Activated CD4-positive, CD25-positive, alpha-beta regulatory T cell treated with anti-CD3 and anti-CD28 coated beads, Interleukin-2, amount 50 U/mL, for 72 hours (primary cell): ENCODE measurements at regions not wholly inside any gene's neighbourhood (a gene's known extent, or its start where the extent isn't known, plus 50 kb on each side); places are given as distances from the start of the nearest gene placed in this dataset.

Experiments
- DNase-seq: peaks from one replicate; pipeline ENCODE4 v3.0.0; 2021

DNA sequence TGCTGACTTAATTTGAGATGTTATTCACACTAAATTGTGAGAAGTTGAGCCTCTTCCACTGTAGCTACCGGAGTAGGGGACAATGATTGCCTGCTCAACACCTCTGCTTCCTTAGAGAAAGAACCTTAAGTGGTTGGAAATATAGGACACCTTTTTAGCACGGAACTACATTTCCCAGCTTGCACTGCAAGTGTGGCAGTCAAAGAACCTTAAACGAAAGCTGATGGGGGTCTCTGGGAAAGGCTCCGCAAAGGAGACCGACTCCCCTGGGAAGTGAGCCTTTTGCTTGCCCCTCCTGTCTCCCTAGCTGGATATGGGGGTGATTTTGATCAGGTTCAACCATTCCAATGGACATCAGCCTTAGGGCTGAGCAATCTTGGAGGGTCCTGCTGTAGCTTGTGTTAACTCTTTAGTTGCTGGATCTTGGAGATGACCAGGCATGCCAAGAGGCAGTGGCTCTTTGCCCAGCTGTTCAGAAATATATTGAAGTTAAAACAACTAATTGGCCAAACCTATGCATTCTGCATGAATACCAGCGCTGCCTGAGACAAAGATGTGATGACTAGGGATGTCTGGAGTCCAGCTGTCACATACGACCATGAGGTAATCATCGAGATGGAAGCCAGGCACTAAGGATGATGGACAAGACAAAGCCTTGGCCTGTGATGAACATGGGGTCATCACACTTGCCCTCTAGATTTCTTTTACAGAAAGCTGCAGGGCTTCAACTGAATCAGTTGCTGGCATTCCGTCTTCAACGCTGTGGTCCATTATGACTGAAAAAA is 286.5 kb downstream of the FOXO1 start:
- DNase-seq = no peak

DNA sequence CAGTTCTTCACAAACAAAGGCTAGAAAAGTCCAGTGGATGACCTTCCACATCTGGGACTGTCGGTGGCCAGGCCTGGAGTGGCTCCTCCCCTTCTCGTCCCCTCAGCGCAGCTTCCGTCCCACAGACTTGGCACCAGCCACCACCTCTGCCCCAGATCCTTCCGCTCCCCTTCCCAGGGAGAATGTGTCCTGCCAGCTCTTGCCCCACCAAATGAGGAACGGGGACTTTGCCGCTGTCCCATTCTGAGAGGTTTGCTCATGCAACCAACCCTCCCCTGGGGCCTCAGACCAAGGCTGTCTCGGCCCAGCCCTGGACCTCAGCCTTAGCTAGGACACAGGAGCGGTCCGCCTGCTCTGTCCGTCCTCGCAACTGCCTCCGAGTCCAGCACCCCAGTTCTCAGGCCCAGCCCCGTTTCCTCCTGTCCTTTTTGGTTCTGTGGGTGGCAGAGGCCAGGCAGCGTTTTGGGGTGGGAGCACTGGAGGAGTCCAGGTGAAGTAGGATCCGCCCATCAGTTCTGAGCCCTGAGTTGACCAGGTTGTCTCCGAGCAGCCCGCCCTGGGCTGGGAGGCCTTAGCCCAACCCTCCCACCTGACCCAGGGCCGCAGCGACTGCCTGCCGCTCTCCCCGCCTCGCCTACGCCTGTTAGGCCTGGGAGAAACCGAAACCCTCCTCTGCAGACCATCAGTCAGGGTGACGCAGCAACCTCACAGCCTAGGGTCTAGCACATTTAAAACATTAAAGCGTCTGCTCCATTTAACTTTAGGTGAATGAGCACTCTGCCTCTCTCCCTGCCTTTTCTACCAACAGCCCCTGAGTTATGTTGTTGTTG is 284.3 kb downstream of the FOXO1 start:
- no peak for DNase-seq

DNA sequence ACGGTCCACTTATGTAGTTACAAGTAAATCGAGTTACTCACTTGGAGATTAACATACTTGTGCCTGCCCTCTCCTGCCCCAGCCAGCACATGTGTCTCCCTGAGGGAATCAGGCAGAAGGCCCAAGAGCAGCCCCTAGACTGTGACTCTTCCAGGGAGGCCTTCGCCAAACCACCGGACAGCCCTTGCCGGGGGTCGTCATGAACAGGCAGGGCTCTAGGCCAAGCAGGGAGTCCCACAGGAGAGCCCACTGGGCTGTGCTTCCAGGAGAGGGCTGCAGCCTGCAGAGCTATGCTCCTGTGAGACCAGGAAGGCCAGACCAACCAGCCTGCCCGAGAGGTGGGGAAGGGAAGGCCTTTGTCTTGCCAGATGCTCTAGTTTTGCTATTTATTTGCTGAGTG is 283.3 kb downstream of the FOXO1 start:
- DNase-seq = no peak

- DNase-seq = no peak
Measured at GRCh38 chr13:40383885-40384284, 282.6 kb downstream of the FOXO1 start.

DNA sequence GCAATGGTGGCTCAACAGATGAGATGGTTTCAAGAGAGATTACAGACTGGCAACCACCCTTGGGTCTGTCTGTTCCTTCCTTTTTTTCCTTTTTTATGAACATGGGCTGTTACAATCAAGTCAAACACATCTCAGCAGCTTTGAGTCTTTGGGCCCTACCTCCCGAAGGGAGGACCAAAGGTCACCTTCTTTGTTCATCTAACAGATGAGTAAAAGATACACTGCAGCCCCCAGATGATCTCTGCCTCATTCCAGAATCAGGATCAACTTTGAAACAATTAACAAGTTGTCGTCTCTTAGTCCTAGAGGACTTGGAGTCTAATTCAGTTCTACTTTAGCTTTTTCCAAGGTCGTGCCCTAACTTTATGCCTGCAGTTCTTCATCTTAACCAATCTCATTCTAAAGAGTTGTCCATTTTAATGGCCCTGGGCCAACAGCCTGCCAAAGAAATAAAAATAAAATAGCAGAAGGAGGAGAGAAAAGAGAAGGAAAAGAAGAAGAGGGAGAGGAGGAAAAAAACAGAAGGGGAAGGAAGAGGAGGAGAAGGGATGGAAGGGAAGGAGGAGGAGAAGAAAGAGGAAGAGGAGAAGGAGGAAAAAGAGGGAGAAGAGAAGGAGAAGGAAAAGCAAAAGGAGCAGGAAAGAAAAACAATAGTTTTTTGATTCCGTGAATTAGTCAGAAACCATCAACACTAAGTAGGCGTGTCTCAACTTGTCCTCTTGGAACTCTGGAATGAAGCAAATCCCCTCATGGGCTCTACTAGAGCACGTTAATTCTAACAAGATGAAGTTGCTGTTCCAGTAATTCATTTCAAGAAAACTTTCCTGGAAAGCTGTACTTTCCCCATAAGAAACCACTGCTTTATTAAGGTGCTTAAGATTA is 281.2 kb downstream of the FOXO1 start:
- no peak for DNase-seq

- no peak for DNase-seq
Measured at GRCh38 chr13:40385858-40386180, 280.6 kb downstream of the FOXO1 start.

DNA sequence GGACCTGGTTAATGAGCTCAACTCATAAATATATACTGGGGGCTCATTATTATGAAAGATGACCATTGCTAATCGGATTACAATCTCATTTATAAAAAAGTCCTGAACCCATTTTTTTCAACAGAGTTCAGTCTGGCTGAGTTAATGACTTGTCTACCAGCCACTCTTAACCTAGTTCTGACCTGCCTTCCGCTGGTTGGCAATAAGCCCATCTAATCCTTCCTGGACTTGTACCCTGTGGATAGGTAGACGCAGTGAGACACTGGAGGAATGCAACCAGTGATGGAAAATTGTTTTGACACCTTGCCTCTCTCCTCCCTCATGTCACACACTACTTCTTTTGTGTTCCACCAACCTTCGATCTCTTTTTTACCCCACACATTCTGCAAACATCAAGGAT is 279.9 kb downstream of the FOXO1 start:
- no peak for DNase-seq

- no peak for DNase-seq
Measured at GRCh38 chr13:40387775-40388174, 278.7 kb downstream of the FOXO1 start.

- DNase-seq = peak; percentile 73
Measured at GRCh38 chr13:40388617-40389016, 277.8 kb downstream of the FOXO1 start.

DNA sequence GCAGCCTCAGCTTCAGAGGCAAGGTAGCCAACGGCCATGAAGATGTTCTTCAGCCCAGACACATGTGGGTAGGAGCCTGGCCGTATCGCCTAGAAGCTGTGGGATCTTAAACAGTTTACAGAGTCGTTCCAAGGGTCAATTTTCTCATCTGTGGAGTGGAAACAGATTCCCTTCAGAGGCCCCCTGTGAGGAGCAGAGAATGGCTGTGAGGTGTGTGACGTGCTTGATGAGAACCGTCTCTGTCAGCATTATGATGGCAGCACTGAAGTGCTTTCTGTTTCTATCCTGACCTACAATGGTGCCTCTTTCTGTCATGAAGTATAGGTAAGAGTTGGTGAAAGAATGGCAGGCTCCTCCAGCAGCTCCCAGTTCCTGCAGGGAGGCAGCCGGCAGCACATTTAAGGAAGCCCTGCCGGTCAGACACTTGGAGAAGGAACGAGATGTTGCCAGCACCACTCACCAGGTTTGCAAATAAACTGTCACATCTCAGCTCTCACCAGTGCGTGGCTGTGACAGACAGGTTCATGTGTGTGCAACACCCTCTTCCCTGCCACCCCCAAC is 277.3 kb downstream of the FOXO1 start:
- peak; percentile 43 for DNase-seq

GRCh38 chr13:40390401-40390916 is 276.0 kb downstream of the FOXO1 start:
- no peak for DNase-seq

- DNase-seq = no peak
Measured at GRCh38 chr13:40391788-40392187, 274.7 kb downstream of the FOXO1 start.

DNA sequence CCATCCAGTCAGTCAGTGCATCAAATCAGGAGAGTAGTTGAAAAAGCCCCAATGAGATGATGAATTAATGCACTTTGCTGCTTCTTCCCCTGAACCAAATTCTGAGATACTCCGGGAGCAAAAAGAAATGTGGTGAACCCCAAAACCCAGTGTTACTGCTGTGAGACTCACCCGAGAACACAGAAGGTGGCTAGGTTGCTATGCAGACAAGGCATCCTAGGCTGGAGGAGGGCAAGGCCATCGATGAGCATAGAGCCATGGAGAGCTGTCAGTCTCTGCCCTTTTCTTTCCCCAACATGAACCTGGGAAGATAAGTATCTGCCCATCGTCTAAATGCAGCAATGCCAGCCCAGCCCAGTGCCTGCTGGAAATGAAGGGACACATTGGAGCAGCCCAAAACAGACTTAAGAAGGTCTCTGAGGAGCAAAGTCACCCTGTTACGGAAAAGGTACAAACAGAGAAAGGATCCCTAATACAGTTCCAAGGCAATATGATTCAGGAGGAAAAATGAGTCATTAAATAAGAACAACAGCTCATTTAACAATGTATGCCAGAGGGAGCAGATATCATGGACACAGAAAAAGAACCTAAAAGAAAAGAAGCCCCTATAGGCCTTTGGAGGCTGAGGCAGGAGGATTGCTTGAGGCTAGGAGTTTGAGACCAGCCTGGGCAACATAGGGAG is 272.0 kb downstream of the FOXO1 start:
- no peak for DNase-seq

DNA sequence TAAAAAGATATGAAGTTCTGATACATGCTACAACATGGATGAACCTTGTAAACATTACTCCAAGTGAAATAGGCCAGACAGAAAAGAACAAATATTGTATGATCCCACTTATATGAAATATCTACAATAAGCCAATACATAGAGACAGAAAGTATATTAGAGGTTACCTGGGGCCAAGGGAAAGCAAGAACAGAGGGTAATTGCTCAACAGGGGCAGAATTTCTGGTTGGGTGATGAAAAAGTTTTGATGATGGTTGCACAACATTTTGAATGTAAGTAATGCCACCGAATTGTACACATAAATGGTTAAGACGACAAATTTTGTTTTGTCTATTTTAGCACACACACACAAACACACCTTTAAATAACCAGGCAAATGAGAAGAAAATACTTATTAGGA is 268.4 kb downstream of the FOXO1 start:
- DNase-seq = no peak

DNA sequence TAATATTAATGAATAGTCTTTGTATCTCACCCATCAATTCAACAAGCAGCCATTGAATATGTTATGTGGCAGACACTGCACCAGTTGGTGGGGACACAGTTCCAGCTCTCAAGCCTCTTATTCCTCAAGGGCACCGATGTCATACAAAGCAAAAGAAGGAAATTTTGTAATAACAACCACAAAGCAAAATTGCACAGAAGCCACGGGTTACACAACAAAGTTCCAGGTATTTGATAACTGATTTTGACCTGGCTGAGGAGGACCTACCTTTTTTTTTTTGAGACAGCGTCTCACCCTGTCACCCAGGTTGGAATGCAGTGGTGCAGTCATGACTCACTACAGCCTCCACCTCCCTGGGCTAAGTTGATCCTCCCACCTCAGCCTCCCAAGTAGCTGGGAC is 266.7 kb downstream of the FOXO1 start:
- DNase-seq = no peak

DNA sequence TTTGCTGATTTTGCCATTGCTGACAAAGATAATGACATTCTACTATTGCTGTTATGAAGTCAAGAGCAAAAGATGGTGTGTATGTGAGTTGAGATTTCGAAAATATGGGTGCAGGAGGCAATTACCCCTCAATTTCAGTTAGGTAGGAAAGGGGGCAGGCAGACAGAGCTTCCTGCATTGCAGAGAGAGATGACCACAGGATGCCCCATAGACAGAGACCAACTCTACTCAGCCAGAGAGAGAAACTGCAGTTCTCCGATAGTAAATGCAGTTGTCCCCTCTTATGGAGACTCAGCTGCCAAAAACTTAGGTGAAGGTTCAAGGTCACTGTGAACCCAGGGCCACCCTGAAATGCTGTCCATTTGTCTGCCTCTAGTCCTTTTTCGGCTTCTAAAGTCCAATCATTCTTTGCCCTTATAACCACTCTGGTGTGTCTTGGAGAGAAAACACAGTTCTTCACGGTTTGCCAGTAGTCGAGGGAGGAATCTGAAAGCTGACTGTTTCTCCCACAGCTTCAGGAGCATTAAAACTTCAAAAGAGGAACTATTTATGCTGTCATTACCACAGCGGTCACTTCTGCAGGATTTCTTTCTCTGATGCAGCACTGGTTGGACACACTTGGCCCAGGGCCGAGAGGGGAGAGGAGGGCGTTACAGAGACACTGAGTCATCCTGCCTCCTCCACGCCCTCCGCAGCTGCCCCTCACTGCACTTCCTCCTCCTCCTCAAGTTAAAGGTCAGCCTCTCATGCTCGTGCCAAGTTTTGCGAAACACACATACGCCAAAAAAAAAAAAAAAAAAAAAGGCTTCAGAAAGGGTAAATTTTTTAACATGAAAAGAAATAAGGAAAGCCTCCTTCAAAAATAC is 264.3 kb downstream of the FOXO1 start:
- peak; percentile 62 for DNase-seq

- no peak for DNase-seq
Measured at GRCh38 chr13:40402931-40403431, 263.5 kb downstream of the FOXO1 start.

DNA sequence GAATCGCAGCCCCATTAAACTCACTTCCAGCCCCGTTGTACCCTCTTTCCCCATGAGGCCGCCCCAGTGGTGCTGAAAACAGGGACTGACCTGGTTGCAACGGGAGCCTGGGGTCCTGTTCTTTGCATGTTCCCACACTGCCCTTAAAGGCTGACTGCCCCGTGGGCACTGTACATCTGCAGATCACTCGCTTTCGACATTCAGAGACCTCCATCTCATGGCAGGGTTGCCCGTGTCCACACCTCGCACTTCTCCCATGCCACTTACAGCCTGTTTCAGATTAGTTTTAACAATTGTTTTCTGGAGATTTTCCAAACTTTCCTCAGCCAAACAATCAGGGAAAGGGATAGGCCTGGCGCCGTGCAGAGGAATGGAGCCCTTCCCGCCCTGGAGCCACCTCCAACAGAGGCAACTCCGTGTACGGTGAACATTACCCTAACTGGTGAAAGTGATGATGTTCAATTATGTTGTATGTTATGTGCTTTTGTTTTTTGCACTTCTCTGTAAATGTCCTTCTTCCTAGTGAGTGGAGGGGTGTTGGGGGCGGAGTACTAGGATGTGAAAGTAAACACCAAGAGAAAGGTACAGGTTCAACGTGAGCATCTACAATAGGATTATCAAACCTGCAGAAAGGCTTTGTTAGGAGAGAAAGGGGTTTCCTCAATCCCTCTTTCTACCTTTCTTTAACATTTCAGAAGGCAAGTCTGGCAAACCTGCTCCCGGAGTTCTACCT is 262.8 kb downstream of the FOXO1 start:
- DNase-seq = no peak

- DNase-seq = no peak
Measured at GRCh38 chr13:40404407-40404806, 262.0 kb downstream of the FOXO1 start.
